Chondrocyte (in vitro differentiated cells): ENCODE measurements at regions not wholly inside any gene's neighbourhood (a gene's known extent, or its start where the extent isn't known, plus 50 kb on each side); places are given as distances from the start of the nearest gene placed in this dataset.
"Not testable (repeated sequence)": the region's sequence is repeated elsewhere in the genome, so short reads cannot be mapped to it uniquely, and the experiment has no call there.

Experiments
- DNase-seq: peaks from one replicate; pipeline ENCODE4 v3.0.0; 2021; ENCODE audit warnings: mixed read lengths, low spot score
- H3K27ac Mint-ChIP-seq: one replicate; pipeline ENCODE4 v1.8.0; 2021; ENCODE audit warnings: mild to moderate bottlenecking, moderate library complexity, mixed read lengths; ENCODE audit not compliant: unreplicated experiment
- H3K27me3 Mint-ChIP-seq: 2 replicates; pipeline ENCODE4 v1.8.0; 2021; ENCODE audit warnings: low read depth, mixed read lengths
- H3K36me3 Mint-ChIP-seq: 2 replicates; pipeline ENCODE4 v1.8.0; 2021; ENCODE audit warnings: low read depth, mixed read lengths
- H3K4me1 Mint-ChIP-seq: 2 replicates; pipeline ENCODE4 v1.8.0; 2021; ENCODE audit warnings: low read depth, mild to moderate bottlenecking, mixed read lengths
- H3K4me3 Mint-ChIP-seq: one replicate; pipeline ENCODE4 v1.8.0; 2021; ENCODE audit warnings: mild to moderate bottlenecking, moderate library complexity, mixed read lengths; ENCODE audit not compliant: unreplicated experiment
- H3K9me3 Mint-ChIP-seq: 2 replicates; pipeline ENCODE4 v1.8.0; 2021; ENCODE audit warnings: low read depth, mixed read lengths
- TF ChIP-seq, protein P1 (sequence below): fragments of 200-600 bp; sonication (generic); IDR thresholded peaks from 2 replicates; pipeline ENCODE4 v1.5.0; 2021; ENCODE audit warnings: antibody characterized with exemption, mild to moderate bottlenecking, moderate library complexity

- H3K36me3 Mint-ChIP-seq, result not testable (repeated sequence)
Measured at GRCh38 chrX:74358013-74358412, 54.0 kb downstream of the ZCCHC13 start.

DNA sequence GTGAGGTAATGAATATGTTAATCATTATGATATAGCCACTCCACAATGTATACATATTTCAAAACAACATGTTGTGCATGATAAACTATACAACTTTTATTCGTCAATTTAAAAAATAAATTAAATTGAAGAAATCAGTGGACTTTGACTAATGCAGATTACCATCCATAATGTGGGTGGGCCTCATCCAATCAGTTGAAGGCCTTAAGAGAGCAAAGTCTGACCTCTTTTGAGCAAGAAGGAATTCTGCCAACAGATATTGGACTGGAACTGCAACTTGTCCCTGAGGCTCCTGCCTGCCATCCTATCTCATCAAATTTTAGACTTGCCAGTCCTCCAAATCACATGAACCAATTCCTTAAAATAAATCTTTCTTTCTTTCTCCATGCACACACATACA, 57.4 kb upstream of the SLC16A2 start:
- no peak overlapping the region for H3K27ac Mint-ChIP-seq
- H3K36me3 Mint-ChIP-seq, result no peaks in the 10 kb centered on the region
- no peak overlapping the region for H3K4me3 Mint-ChIP-seq
- no peak for DNase-seq
- TF ChIP-seq, protein P1, sequence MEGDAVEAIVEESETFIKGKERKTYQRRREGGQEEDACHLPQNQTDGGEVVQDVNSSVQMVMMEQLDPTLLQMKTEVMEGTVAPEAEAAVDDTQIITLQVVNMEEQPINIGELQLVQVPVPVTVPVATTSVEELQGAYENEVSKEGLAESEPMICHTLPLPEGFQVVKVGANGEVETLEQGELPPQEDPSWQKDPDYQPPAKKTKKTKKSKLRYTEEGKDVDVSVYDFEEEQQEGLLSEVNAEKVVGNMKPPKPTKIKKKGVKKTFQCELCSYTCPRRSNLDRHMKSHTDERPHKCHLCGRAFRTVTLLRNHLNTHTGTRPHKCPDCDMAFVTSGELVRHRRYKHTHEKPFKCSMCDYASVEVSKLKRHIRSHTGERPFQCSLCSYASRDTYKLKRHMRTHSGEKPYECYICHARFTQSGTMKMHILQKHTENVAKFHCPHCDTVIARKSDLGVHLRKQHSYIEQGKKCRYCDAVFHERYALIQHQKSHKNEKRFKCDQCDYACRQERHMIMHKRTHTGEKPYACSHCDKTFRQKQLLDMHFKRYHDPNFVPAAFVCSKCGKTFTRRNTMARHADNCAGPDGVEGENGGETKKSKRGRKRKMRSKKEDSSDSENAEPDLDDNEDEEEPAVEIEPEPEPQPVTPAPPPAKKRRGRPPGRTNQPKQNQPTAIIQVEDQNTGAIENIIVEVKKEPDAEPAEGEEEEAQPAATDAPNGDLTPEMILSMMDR, result no peak
- no peaks in the 10 kb centered on the region for H3K27me3 Mint-ChIP-seq
- no peaks in the 10 kb centered on the region for H3K4me1 Mint-ChIP-seq
- peaks cover 14% of the 10 kb centered on the region for H3K9me3 Mint-ChIP-seq

More at GRCh38 chrX:74358013-74358412, 54.0 kb downstream of the ZCCHC13 start:
- H3K27ac Mint-ChIP-seq, H3K4me1 Mint-ChIP-seq, DNase-seq, H3K4me3 Mint-ChIP-seq, H3K27me3 Mint-ChIP-seq: not testable (repeated sequence)
- peaks cover 11% of the 10 kb centered on the region for H3K9me3 Mint-ChIP-seq

GRCh38 chrX:74369666-74370065, 51.6 kb upstream of the SLC16A2 start:
- H3K27ac Mint-ChIP-seq, result no peak overlapping the region
- H3K27me3 Mint-ChIP-seq, result no peaks in the 10 kb centered on the region
- no peak overlapping the region for H3K4me3 Mint-ChIP-seq
- TF ChIP-seq, protein P1, result no peak
- peaks cover 3% of the 10 kb centered on the region for H3K9me3 Mint-ChIP-seq
- H3K36me3 Mint-ChIP-seq, result no peaks in the 10 kb centered on the region
- DNase-seq, result no peak
- H3K4me1 Mint-ChIP-seq, result peaks cover 2% of the 10 kb centered on the region

DNA sequence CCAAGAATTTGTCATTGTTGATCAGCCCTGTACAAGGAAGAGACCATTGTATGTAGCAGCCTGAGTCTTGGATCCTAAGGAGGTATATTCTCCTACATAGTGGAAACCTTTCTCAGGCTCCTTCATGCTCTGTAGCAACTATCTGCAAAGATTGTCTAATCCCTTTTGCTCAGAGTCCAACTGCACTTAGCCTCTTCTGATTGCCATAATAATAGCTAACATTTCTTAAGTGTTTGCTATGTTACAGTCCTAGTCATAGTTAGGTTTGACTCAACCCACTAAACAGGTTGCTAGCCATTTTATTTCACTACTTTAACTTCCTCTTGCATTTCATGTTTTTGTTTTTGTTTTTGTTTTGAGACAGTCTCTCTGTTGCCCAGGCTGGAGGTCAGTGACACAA, 50.8 kb upstream of the SLC16A2 start:
- Mint-ChIP-seq H3K27ac (no peak overlapping the region), H3K9me3 (peaks cover 3% of the 10 kb centered on the region), H3K27me3 (peaks cover 7% of the 10 kb centered on the region), H3K4me3 (no peak overlapping the region), H3K36me3 (no peaks in the 10 kb centered on the region), H3K4me1 (peaks cover 2% of the 10 kb centered on the region)
- DNase-seq, result no peak
- TF ChIP-seq, protein P1, result no peak

GRCh38 chrX:74371425-74372222, 49.7 kb upstream of the SLC16A2 start:
- Mint-ChIP-seq H3K27me3 (peaks cover 7% of the 10 kb centered on the region), H3K36me3 (no peaks in the 10 kb centered on the region), H3K4me3 (no peak overlapping the region), H3K27ac (peak overlapping the region; percentile 64), H3K9me3 (peaks cover 10% of the 10 kb centered on the region), H3K4me1 (peaks cover 2% of the 10 kb centered on the region)
- TF ChIP-seq, protein P1, result no peak
- DNase-seq, result no peak
